HG02938 (cell line): ENCODE measurements at regions not wholly inside any gene's neighbourhood (a gene's known extent, or its start where the extent isn't known, plus 50 kb on each side); places are given as distances from the start of the nearest gene placed in this dataset.

ENCODE experiments used
- ATAC-seq: cut with Tn5 transposase; IDR thresholded peaks from one replicate; pipeline ENCODE4 v1.9.1; 2021; ENCODE audit warnings: mild to moderate bottlenecking, moderate library complexity; ENCODE audit not compliant: unreplicated experiment

DNA sequence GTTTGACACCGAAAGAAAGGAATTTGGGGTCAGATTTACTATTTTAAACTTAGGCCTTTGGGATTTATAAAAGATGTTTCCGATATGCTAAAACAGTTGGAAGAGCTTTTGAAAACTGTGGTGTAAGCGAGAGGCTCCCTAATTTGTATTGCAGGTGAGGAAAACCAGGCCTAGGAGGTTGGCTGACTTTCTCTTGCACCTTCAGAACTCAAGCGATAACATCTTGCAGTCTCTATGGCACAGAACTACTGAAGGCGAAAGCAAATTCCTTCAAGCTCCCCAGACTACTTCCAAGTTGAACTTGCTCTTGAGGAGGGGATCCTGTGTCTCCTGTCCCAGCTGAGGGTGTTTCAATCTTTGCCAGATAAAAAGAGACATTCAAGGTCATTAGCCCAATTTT, 685.7 kb downstream of the ADGRL2 start:
- no peak for ATAC-seq

DNA sequence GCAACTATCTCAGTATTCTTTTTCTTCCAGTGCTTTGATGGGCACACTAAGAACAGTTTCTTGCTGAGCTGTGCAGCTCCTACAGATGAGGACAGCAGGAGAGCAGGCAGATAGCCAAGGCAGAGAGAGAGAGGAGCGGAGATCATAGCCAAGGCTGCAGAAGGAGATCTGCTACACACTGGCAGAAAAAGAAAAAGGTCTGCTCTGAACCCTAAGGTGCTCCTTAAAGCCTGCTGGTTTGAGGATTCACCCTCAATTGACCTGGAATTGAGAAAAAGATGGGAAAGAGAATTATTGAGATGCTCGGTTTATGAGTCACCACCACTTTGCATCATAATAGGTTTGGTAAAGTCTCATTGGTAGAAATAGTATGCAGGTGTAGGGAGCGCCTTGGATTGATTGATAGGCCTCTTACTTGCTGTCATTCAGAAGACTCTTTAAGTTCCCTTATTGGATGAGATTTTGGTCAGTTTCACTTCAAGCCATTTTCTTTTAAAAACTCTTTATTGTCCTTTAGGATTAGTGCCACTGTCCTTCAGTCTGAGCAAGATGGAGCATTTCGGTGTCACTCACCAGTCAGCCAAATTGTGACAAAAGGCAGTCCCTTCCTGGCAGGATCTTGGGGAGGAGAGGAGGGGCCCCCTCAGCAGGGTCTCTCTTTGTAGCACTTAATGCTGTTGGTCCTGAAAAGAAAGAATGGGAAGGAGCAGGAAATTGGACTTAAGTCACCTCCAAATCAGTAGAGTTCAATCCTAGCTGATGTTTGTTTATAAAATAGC, 685.0 kb downstream of the ADGRL2 start:
- no peak for ATAC-seq

DNA sequence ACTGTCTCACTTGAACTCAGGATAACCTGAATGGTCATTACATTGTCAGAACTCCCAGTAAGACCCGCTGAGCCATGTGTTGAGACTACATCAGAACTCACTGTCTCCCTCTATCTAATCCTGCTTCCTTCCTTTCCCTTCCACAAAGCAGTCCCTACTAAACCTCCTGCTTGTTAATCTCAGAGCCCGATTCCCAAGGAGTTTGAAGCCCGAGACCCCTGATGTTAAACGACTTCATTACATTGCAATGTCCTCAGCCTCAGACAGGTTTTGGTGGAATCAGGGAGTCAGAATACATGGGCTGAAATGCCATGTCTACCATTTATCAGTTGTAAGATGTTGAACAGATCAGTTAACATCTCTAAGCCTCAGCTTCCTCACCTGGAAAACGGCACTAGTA, 682.4 kb downstream of the ADGRL2 start:
- ATAC-seq = no peak

DNA sequence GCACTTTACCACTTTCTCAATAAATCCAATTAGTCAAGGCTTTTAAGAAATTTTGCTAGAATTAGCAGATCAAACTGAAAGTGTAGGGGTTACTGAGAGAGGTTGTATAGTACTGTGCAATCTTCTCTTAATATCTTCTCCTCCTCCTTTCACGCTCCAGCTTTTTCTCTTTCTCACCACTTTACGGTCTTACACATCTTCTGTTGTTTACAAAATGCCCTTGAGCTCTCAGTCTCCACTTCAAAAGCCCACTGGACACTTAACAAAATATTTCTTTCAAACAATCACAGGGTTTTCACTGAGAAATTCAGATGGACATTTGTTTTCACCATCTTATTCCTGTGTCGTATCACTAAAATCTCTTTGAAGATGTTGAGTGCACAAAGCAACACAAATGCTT, 678.2 kb downstream of the ADGRL2 start:
- ATAC-seq = no peak

DNA sequence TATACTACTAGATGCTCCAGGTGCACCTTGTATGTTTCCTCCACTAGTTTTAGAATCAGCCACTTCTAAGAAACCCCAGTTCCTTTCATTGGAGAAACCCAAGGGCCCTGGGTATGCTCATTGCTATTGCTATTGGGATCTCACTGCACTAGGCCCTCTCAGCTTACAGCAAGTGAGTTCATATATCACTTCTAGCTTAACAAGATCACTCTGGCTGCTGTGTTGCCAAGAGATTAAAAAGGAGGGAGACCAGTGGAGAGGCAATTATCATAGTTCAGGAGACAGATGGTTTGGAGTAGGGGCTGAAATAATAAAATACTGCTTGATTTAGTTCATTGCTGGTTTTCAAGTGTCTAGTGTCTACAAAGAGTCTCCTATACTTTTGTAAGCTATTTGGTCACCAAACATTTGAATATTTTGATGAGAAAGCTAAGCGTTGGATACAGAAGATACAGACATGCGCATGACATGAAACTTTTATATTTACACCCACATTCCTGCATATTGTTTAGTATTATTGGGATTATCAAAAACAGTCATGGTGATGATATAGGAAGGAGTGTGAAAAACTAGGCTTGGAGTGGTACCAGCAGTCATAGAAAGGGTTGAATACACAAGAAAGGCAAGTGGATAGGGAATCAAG, 671.9 kb downstream of the ADGRL2 start:
- ATAC-seq = no peak

DNA sequence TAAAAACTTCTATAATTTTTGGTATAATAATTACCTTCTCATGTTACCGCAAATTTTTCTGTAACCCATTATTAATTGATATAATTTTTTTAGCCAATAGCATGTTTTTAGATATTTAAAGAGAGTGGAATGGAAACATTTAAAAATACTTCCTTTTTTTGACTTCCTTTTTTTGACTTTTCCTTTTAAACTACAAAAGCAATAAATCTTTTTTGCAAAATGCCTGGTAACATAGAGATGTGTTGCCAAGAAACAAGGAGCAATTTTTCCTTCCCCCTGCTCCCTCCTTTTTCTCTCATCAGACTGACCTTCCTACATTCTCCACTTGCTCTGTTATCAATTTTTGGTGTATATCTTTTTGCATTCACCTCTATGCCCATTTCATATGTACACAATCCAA, 666.2 kb downstream of the ADGRL2 start:
- no peak for ATAC-seq

DNA sequence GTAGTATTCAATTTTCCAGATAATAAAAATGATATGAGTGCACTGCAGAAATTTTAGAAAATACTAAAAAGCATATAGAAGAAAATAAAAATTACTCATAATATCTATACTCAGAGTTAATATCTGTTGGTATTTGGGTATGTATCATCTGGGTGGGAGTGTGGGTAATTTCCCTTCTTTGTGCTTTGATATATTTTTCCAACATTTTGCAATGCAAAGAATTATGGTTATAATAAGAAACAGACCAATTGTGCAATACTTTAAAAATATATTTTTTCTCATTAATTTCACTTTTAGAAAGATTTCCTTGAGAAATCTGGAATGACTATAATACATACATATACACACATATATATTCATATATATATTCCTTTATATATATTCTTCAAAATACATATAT, 665.7 kb downstream of the ADGRL2 start:
- no peak for ATAC-seq

DNA sequence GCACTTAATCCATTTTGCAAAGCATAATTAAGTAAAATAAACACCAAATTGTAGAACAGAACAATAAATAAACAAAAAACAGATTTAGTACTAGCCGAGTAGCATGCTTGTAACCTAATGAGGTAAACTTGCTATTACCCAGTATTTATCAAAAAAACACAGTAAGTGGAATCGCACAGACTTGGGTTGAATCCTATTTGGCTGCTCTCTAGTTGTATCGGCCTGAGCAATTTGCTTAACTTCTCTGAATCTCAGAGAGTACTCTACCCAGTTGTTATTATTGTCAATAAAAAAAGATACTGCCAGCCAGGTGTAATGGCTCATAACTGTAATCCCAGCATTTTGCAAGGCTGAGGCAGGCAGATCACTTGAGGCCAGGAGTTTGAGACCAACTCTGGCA, 664.3 kb downstream of the ADGRL2 start:
- ATAC-seq = no peak

DNA sequence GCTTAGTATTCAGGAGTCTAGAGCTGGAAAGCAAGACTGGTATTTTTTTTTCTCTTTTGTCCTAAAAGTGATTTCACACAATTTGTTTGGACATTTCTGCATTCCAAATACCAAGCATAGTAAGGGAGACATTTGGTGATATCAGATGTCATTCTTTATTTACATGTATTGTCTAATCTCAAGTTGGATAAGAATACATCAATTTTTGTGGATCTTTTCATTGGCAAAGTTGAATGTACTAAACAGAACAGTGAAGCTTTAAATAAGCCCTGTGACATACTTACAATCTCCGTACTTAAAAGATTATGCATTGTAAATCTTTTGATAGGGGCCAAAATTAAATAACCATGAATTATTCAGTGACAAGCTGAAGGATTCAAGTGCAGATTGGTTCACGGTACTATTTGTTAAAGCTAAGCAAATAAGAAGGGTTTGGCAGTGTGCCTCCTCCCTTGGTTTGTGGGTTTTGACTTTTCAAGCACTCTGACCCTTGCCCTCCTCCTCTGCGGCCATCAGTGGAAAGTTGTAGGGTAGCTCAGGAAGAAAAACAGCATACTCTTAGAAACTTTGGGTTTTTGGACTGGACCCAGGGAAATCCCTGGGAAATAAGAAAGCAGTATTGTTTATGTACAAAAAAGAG, 663.7 kb downstream of the ADGRL2 start:
- ATAC-seq = no peak

DNA sequence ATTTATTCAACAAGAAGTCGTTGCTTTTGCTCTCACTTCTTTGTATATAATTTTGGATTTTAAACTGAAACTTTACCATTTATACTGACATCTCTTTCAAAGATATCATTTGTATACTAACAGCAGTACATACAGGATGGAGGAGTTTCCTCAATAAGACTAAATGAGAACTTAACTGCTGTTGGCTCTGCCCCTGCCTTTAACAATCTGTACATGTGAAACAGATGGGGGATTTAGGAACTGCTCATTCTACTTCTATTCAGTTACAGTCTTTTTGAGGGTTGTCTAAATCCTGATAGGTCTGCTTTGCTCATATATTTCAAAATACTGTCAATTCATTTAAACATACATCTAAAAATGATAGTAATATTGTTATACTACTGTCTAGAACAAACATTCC, 663.2 kb downstream of the ADGRL2 start:
- no peak for ATAC-seq

DNA sequence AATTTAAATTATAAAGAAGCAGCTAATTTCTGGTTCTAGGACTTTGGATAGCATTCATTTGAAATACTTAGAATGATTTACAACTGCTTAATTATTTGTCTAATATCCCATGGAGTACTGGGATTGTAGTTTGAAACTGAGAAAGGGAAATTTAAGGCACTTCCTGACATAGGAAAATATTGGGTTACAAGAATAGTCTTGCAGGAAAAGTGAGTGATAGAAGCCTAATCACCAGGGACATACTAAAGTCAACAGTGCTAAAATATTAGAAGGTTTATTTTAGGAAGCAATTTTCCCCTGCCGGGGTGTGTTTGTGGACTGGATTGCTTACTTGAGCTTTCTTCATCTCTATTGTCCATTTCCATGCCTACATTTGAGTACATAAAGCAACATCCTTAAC, 661.6 kb downstream of the ADGRL2 start:
- no peak for ATAC-seq

DNA sequence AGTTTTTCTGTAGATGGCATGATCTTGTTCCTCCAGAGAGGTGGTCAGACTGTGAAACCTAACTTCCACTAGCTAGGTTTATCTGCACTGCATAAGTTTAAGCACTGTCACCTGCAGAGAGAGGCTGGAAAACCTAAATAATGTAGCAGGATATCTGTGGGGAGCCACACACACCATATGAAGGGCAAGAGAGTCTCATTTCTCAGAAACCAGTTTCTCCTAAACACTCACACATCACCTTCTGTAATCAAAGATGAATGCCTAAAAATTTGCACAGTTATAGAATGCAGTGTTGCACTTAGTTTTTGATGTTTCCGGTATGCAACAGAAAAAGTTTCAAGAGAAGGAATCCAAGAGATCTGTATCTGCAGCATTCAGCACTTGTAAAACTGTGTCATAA, 654.6 kb downstream of the ADGRL2 start:
- ATAC-seq = no peak

DNA sequence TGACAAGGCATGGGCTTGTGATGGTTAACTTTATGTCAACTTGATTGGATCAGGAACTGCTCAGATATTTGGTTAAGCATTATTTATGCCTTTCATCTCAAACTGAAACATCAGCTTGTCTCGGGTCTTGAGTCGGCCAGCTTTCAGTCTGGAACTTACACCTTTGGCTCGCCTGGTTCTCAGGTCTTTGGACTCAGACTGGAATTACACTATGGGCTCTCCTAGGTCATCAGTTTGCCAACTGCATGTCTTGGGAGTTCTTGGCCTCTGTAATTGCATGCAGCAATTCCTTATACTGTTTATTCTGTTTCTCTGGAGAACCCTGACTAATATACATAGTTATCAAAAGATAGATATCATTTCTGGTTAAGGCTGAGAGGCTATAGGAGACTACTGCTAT, 653.7 kb downstream of the ADGRL2 start:
- ATAC-seq = no peak

DNA sequence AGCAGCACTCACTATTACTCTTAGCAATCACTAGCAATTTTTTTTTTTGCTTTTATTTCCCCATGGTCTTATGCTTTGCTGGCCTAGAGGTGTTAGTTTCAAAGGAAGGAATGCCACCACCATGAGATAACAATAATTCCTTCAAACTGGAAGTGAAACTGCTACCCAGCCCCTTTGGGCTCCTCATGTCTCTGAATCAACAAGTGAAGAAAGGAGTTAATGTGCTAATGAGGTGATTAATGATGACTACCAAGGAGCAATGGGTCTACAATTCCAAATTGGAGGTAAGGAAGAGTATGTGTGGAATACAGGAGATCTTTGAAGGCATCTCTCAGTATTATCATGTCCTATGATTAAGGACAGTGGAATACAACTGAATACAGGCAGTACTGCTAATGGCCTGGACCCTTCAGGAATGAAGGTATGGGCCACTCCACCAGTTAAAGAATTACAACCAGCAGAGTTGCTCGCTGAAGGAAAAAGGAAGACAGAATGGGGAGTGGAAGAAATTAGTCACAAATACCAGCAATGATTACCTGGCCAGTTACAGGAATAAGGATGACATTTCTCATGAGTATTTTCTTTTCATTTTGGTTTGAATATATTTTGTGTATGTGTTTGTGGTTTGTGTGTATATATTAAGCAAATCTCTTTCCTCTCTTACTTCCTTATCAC, 652.9 kb downstream of the ADGRL2 start:
- ATAC-seq = no peak

DNA sequence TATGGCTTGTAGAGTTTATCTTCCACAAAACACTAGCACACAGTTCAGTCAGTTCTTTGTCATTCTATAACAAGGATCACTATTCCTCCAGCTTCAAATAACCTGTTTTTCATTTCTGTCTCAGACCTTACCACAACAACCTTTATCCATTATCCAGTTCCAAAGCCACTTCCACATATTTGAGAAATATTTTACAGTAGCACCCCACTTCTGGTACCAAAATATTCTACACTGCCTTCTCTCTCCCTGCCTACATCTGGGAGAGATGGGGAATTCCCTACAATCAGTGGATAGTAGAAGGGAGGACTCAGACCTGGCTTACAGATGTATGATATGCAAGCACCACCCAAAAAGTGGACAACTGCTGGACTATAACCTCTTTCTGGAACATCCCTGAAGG, 651.4 kb downstream of the ADGRL2 start:
- no peak for ATAC-seq

DNA sequence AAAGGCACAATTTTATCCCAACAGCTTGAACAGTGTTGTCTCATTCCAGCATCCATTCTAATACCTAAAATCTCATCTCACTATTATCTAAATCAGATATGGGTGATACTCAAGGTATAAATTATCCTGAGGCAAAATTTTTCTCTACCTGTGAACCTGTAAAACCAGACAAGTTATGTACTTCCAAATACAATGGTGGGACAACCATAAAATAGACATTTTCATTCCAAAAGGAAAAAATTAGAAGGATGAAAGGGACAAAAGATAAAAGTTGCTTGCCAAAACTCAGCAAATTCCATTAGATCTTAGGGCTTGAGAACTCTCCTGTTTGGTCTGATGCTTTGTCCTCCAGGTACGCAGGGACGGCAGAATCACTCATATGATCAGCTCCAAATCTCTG, 650.5 kb downstream of the ADGRL2 start:
- ATAC-seq = no peak

DNA sequence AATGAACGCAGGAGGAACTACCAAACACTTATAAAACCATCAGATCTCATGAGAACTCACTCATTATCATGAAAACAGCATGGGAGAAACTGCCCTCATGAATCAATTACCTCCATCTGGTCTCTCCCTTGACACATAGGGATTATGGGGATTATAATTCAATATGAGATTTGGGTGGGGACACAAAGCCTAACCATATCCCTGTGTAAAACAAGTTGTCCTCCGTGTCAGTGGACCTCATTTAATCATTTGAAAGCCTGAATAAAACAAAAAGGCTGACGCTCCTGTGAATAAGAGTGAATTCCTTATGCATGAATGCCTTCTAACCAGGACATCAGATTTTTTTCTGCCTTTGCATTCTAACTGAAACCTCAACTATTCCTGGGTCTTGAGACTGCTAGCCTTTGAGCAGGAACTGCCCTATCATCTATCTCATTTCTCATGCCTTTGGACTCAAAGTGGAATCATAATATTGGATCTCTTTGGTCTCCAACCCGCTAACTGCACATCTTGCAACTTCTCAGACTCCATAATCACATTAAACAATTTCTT, 648.8 kb downstream of the ADGRL2 start:
- ATAC-seq = no peak

DNA sequence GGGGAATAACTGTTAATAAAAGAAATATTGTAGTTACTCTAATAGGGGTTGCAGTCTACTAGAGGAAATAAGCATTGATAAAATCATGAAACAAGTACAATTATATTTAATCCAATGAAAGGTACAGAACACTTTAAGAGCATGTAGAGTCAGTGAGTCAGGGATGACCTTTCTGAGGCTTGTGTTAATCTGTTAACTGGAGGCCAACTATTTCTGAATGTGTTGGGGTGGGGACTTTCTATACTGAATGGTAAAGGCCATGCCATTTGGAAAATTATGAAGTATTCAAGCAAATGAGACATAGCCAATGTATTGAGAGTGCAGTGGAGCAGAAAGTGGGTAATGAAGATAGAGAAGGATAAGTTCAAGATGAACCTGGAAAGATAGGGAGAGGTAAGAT, 646.2 kb downstream of the ADGRL2 start:
- no peak for ATAC-seq

DNA sequence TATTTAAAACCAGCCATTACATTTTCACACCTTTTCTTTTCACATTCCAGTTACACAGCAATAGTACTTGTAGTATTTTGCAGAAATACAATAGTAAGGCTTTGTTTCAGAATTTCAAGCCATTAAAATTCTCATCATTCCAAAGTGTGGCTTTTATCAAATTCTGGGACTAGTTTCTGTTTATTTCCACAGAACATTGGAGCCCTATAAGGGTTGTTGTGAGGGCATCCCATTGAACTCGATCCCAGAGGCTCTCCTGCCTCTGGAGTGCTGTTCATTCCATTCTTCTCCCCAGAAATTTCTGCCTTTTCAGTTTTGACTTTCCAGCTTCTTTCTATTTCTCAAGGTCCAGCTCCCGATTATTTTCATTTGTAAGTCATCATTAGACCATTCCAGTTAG, 645.5 kb downstream of the ADGRL2 start:
- ATAC-seq = no peak

DNA sequence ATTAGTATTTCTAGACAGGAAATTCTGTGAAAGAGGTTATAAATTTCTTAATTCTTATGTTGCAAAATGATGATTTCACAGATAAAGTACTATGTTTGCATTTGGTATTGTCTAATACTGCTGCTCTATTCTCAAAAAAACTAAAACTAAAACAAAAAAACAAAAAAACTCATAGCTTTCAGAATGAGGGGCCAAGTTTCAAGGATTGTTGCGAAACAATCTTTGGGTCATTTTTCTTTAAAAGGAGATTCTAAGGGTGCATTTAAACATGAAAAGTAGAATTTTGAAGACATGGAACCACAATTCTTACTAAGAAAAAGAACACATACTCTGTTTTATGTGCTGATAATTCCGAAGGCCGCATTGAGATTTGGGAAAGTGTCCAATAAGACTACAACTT, 645.1 kb downstream of the ADGRL2 start:
- no peak for ATAC-seq

DNA sequence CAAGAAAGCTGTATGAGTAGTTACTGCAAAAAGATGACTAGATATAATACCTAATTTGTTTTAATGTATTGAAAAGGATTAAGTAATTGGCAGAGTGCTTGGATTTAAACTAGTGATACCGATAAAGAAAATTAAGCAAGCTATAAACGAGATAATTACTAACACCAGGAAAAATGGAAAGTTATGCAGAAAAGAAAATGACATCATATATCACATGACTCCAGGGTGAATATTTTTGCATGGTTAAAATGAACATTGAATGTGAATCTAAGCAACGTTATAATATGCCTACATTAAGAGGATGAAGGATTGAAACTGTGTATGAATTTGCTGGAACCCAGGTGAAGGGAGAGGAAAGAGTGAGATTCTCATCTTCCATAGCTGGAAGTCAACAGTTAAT, 644.4 kb downstream of the ADGRL2 start:
- ATAC-seq = no peak

DNA sequence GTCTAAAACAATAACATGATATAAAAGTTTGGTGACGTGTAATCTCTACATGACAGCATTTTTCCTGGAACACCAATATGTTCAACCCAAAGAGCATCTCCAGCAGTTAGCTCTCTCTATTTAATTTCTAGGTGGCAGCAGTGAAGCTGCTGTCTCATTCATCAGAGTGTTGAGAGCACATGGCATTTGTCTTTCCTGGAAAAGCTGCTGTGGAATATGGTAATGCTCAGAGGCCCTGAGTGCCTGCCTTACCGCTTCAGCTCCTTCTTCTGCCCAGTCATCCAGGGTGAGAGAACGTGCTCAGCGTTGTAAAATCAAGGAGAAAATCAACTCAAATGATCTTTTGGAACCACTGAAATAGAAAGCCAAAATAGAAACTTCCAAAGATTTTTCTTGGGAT, 640.7 kb downstream of the ADGRL2 start:
- no peak for ATAC-seq
